ENCODE measurements at regions not wholly inside any gene's neighbourhood (a gene's known extent, or its start where the extent isn't known, plus 50 kb on each side); places are given as distances from the start of the nearest gene placed in this dataset.

GRCh38 chr22:27493796-27494195 lies 307.8 kb downstream of the MN1 start:
- DNase-seq (ENCODE audit: missing footprints): no peak
- intact Hi-C loops (cut with DNase I): no loop called here
- ATAC-seq: no peak

GRCh38 chr22:27494785-27495184 lies 306.8 kb downstream of the MN1 start:
- no peak for ATAC-seq
- DNase-seq (ENCODE audit: missing footprints): no peak
- intact Hi-C loops (cut with DNase I): no loop called here

- DNase-seq (ENCODE audit: missing footprints) (no peak), ATAC-seq (no peak)
- intact Hi-C loops (cut with DNase I): no loop called here
These were observed 306.2 kb downstream of the MN1 start for GRCh38 chr22:27495325-27495724.

GRCh38 chr22:27499121-27499520 lies 302.4 kb downstream of the MN1 start:
- intact Hi-C loops (cut with DNase I): no loop called here
- ATAC-seq: no peak
- no peak for DNase-seq (ENCODE audit: missing footprints)

GRCh38 chr22:27501191-27501936 lies 300.2 kb downstream of the MN1 start:
- DNase-seq (ENCODE audit: missing footprints) (no peak), ATAC-seq (no peak)
- intact Hi-C loops (cut with DNase I): no loop called here

- ATAC-seq (no peak), DNase-seq (ENCODE audit: missing footprints) (no peak)
- intact Hi-C loops (cut with DNase I): no loop called here
These were observed 299.2 kb downstream of the MN1 start for GRCh38 chr22:27502327-27502726.

- ATAC-seq (no peak), DNase-seq (ENCODE audit: missing footprints) (no peak)
- intact Hi-C loops (cut with DNase I): loop anchor here (5.0 kb wide), 1 partner anchor 82 kb away; no protein-coding TSS in a partner anchor
These were observed 296.9 kb downstream of the MN1 start for GRCh38 chr22:27504360-27505253.

- ATAC-seq (peak; percentile 44), DNase-seq (ENCODE audit: missing footprints) (no peak)
- intact Hi-C loops (cut with DNase I): loop anchor here (5.0 kb wide), 1 partner anchor 85 kb away; no protein-coding TSS in a partner anchor
These were observed 294.4 kb downstream of the MN1 start for GRCh38 chr22:27507111-27507611.

GRCh38 chr22:27507935-27508526 lies 293.5 kb downstream of the MN1 start:
- no peak for DNase-seq (ENCODE audit: missing footprints)
- ATAC-seq: no peak
- intact Hi-C loops (cut with DNase I): loop anchor here (5.0 kb wide), 1 partner anchor 86 kb away; no protein-coding TSS in a partner anchor

- ATAC-seq (no peak), DNase-seq (ENCODE audit: missing footprints) (no peak)
- intact Hi-C loops (cut with DNase I): loop anchor here (5.0 kb wide), 1 partner anchor 87 kb away; no protein-coding TSS in a partner anchor
These were observed 292.2 kb downstream of the MN1 start for GRCh38 chr22:27509132-27509920.

GRCh38 chr22:27510024-27510423 lies 291.5 kb downstream of the MN1 start:
- DNase-seq (ENCODE audit: missing footprints): no peak

GRCh38 chr22:27512283-27512761 lies 289.2 kb downstream of the MN1 start:
- intact Hi-C loops (cut with DNase I): loop anchor here (5.0 to 10.0 kb wide), 2 partner anchors 65 to 282 kb away; no protein-coding TSS in a partner anchor
- DNase-seq (ENCODE audit: missing footprints): peak; percentile 92

More at GRCh38 chr22:27510024-27510423, 291.5 kb downstream of the MN1 start:
- intact Hi-C loops (cut with DNase I): loop anchor here (5.0 to 10.0 kb wide), 2 partner anchors 67 to 285 kb away; no protein-coding TSS in a partner anchor
- ATAC-seq: no peak

GRCh38 chr22:27513021-27513420 lies 288.5 kb downstream of the MN1 start:
- intact Hi-C loops (cut with DNase I): loop anchor here (5.0 to 10.0 kb wide), 2 partner anchors 64 to 282 kb away; no protein-coding TSS in a partner anchor
- ATAC-seq (no peak), DNase-seq (ENCODE audit: missing footprints) (no peak)

More at GRCh38 chr22:27512283-27512761, 289.2 kb downstream of the MN1 start:
- ATAC-seq: peak; percentile 85

GRCh38 chr22:27514601-27515523 lies 286.7 kb downstream of the MN1 start:
- peak; percentile 83 for DNase-seq (ENCODE audit: missing footprints)
- intact Hi-C loops (cut with DNase I): loop anchor here (5.0 to 10.0 kb wide), 2 partner anchors 62 to 280 kb away; no protein-coding TSS in a partner anchor
- ATAC-seq: peak; percentile 83

- DNase-seq (ENCODE audit: missing footprints) (no peak), ATAC-seq (no peak)
- intact Hi-C loops (cut with DNase I): loop anchor here (10.0 kb wide), 1 partner anchor 277 kb away; no protein-coding TSS in a partner anchor
These were observed 284.0 kb downstream of the MN1 start for GRCh38 chr22:27517361-27518155.

Measured in Right ventricle myocardium inferior (tissue), 1 donor.